ACC112 (cell line): ENCODE measurements at regions not wholly inside any gene's neighbourhood (a gene's known extent, or its start where the extent isn't known, plus 50 kb on each side); places are given as distances from the start of the nearest gene placed in this dataset.

ENCODE experiments used
- H2AFZ ChIP-seq: fragments of 200-600 bp; sonication (generic); one replicate; pipeline ENCODE4 v1.6.0; 2017; ENCODE audit warnings: antibody characterized with exemption, low read length; ENCODE audit not compliant: unreplicated experiment
- H3K27ac ChIP-seq: fragments of 200-600 bp; sonication (generic); 2 replicates; pipeline ENCODE4 v1.5.1; 2014; ENCODE audit warnings: low read depth, mild to moderate bottlenecking, antibody characterized with exemption, low read length, moderate library complexity
- H3K27me3 ChIP-seq: fragments of 200-600 bp; sonication (generic); 2 replicates; pipeline ENCODE4 v1.6.1; 2014; ENCODE audit warnings: mild to moderate bottlenecking, antibody characterized with exemption, low read length, moderate library complexity, mixed read lengths; ENCODE audit not compliant: insufficient read depth
- H3K36me3 ChIP-seq: fragments of 200-600 bp; sonication (generic); 2 replicates; pipeline ENCODE4 v1.6.1; 2016; ENCODE audit warnings: mild to moderate bottlenecking, antibody characterized with exemption, low read length, moderate library complexity, mixed read lengths; ENCODE audit not compliant: insufficient read depth
- H3K4me1 ChIP-seq: fragments of 200-600 bp; sonication (generic); one replicate; pipeline ENCODE4 v1.6.1; 2016; ENCODE audit warnings: low read length, mixed read lengths; ENCODE audit not compliant: insufficient read depth, unreplicated experiment, control insufficient read depth
- H3K4me3 ChIP-seq: fragments of 200-600 bp; sonication (generic); 2 replicates; pipeline ENCODE4 v1.5.1; 2014; ENCODE audit warnings: mild to moderate bottlenecking, low read depth, low read length
- H3K79me2 ChIP-seq: fragments of 200-600 bp; sonication (generic); one replicate; pipeline ENCODE4 v1.6.0; 2016; ENCODE audit warnings: low read length; ENCODE audit not compliant: control insufficient read depth, unreplicated experiment, insufficient read depth

DNA sequence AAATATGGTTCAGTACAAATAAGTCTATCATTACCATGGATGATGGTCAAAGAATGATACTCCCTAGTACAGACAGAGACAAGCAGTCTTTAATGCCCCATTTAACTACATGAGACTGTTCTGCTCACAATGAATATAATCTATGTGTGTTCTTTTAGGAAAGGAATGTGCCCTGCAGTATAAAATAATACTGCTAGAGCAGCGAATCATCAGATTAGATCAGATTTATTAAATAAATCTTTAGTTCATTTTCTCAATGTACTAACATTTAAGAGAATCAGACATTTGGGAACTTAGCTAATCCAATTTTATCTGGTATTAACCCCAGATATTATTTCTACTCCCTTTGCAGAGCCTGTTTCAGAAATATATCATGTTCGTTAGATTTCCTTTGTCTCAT, 272.0 kb upstream of the GCFC2 start:
- H3K4me3 ChIP-seq, result no peak overlapping the region
- H3K27me3 ChIP-seq, result no peaks in the 10 kb centered on the region
- H2AFZ ChIP-seq, result no peak overlapping the region
- H3K27ac ChIP-seq, result no peak overlapping the region
- no peaks in the 10 kb centered on the region for H3K79me2 ChIP-seq
- no peaks in the 10 kb centered on the region for H3K36me3 ChIP-seq
- H3K4me1 ChIP-seq, result no peaks in the 10 kb centered on the region

DNA sequence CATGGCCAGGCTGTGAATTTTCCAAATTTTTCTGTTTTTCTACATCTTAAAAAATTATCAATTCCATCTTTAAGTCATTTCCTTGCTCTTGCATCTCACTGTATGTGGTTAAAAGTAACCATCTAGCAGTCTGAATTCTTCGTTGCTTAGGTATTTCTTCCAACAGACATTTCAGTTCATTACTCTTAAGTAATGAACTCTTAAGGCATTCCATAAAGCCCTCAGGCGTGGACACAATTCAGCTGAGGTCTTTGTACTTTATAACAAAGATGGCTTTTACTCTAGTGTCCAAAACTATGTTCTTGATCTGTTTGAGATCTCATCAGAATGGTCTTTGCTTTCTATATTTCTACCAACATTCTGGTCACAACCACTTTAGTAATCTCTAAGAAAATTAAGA, 253.9 kb upstream of the GCFC2 start:
- H3K27ac ChIP-seq, result no peak overlapping the region
- no peak overlapping the region for H3K4me3 ChIP-seq
- H3K27me3 ChIP-seq, result no peaks in the 10 kb centered on the region

DNA sequence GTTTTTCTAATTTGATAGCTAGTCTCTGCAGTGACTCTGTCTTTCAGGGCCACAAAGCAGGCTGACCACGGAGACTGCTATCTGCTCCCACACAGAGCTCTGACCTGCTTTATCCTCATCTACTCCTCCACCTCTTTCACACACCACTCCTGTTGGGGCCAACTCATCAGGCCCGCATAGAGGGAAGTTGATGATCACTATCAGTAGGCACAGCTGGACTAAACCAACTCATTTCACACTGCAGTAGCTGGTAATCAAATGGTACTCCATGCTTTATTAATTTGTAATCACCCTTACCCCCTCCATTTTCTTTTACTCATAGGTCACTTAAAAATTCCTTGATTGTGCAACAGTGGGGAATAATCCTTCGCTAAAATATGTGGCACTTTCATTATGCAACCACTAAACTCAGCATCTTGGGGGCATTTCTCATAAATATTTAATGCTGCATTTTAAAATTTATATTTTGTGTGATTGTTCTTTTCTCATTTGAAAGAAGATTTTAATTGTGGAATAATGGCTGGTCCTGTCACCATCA, 249.8 kb upstream of the GCFC2 start:
- Histone ChIP-seq H3K36me3 (no peaks in the 10 kb centered on the region), H3K27ac (no peak overlapping the region), H3K79me2 (no peaks in the 10 kb centered on the region), H3K4me1 (no peaks in the 10 kb centered on the region), H3K27me3 (no peaks in the 10 kb centered on the region), H2AFZ (no peak overlapping the region), H3K4me3 (no peak overlapping the region)

More for the DNA sequence above, 253.9 kb upstream of the GCFC2 start:
- no peaks in the 10 kb centered on the region for H3K79me2 ChIP-seq
- no peaks in the 10 kb centered on the region for H3K4me1 ChIP-seq
- H2AFZ ChIP-seq, result no peak overlapping the region
- no peaks in the 10 kb centered on the region for H3K36me3 ChIP-seq

DNA sequence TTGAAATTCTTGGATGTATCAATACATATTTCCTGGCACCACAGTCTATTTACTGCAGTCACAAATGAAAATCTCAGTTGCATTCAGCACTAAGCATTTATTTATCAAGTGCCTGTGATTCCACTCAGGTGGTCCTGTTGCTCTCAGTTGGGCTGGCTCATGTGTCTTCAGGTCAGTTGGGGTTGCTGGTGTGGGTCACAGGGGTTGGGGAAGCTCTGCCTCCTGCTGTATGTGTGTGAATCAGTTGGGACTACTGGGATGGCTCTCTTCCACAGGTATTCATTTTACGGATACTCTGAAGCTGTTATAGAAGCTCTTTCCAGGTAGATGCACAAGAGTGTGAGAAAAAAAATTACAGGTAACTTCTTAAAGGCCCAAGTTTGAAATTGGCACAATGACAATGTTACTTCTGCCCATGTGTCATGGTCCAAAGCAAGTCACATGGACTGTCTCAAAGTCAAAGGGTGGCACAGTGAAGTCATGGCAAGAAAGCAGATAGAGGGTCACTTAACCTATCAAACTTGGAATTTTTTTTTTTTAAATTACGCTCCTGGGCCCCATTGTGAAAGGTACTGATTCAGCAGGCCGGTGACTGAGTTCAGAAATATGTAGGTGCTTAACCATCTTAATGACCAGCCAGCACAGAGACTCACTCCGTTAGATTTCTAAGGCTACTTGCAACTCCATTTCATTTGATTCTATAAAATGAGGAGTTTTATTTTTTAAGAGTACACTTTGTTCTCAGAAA, 249.2 kb upstream of the GCFC2 start:
- no peaks in the 10 kb centered on the region for H3K27me3 ChIP-seq
- no peaks in the 10 kb centered on the region for H3K36me3 ChIP-seq
- H3K27ac ChIP-seq, result no peak overlapping the region
- no peaks in the 10 kb centered on the region for H3K4me1 ChIP-seq
- H2AFZ ChIP-seq, result no peak overlapping the region
- no peaks in the 10 kb centered on the region for H3K79me2 ChIP-seq
- no peak overlapping the region for H3K4me3 ChIP-seq

DNA sequence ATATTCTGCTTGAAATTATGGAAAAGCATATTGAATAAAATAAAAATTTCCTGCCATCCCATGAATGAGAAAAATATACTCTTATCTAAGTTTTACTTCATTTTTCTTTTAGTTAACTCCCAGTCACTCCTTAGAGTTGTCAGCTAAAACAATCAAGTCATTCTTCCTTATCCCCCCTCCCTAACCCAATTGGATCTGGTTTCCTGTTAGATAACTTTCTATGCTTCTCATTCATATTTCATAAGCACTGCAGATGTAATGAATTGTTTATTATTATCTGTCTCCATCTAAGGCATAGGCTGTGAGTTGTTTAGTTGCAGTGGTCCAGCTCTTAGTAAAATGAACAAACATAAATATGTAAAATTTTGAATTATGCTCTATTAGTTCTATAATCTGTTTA, 244.0 kb upstream of the GCFC2 start:
- H3K27me3 ChIP-seq, result no peaks in the 10 kb centered on the region
- no peaks in the 10 kb centered on the region for H3K36me3 ChIP-seq
- H3K4me3 ChIP-seq, result no peak overlapping the region
- no peaks in the 10 kb centered on the region for H3K79me2 ChIP-seq
- no peaks in the 10 kb centered on the region for H3K4me1 ChIP-seq
- no peak overlapping the region for H3K27ac ChIP-seq
- H2AFZ ChIP-seq, result no peak overlapping the region

DNA sequence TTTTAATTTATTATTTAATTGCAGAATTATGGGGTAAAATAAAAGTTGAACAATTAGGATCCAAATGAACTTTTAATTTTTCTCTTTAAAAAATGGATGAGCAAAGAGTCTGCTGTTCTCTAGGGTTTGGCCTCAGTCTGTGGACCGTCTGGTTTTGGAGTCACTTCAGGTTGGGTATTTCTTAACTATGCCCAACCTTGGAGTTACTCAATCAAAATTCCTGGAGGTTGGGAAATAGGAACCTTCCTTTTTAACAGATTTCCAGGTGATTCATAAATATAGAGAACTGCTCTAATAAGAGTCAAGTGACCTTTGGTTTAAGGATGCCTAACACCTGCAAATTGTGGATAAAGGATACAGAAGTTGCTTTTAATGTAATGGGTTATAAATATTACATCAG, 241.5 kb upstream of the GCFC2 start:
- Histone ChIP-seq H3K36me3 (no peaks in the 10 kb centered on the region), H3K4me1 (no peaks in the 10 kb centered on the region), H3K79me2 (no peaks in the 10 kb centered on the region), H2AFZ (no peak overlapping the region), H3K27ac (no peak overlapping the region), H3K4me3 (no peak overlapping the region), H3K27me3 (no peaks in the 10 kb centered on the region)

DNA sequence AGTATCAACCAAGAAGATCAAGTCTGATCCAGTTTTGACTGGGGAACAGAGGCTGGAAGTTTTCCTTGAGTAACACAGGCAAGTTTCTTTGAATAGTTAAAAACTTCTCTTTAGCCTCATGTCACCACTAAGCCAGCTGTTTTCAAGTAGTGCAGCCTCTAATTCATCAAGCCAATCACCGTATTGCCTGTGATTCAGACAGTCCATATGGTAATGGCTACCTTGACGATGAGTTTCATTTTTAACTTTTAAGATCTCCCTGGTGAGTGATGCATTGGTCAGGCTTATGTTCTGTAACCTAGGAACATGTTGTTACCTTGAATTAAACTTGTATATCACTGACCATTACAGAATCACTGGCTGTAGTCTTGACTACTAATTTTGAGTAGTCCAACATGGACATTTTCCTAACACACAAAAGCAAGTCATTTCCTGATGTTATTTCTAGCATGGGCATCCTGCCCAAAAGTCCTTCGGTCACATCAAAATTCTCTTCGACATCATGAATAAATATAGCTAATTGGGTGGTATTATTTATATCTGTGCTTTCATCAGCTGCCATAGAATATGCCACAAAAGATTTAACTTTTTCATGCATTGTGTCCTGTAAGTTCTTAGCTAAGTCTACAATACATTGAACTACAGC, 238.8 kb upstream of the GCFC2 start:
- H3K36me3 ChIP-seq, result no peaks in the 10 kb centered on the region
- no peaks in the 10 kb centered on the region for H3K27me3 ChIP-seq
- H2AFZ ChIP-seq, result no peak overlapping the region
- no peak overlapping the region for H3K4me3 ChIP-seq
- H3K4me1 ChIP-seq, result no peaks in the 10 kb centered on the region
- no peak overlapping the region for H3K27ac ChIP-seq
- H3K79me2 ChIP-seq, result no peaks in the 10 kb centered on the region

DNA sequence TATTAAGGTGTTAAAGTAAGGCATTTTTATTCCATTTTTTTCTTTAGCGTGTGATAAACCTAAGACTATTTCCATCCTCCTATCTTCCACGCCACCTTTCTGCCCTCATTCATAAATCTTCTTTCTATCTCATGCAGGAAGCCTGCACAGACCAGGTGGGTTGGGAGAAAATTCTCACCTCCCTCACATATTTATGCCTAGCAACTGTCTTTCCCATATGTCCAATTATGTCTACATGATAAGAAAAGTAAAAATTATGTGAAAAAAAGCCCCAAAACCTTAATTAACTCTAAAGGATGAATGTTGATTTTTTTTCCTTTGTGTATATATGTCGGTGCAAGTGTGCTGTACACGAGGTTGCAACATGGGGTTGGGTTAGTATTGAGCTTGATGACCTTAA, 225.6 kb upstream of the GCFC2 start:
- Histone ChIP-seq H3K79me2 (no peaks in the 10 kb centered on the region), H3K27me3 (no peaks in the 10 kb centered on the region), H2AFZ (no peak overlapping the region), H3K27ac (no peak overlapping the region), H3K36me3 (no peaks in the 10 kb centered on the region), H3K4me1 (no peaks in the 10 kb centered on the region), H3K4me3 (no peak overlapping the region)

DNA sequence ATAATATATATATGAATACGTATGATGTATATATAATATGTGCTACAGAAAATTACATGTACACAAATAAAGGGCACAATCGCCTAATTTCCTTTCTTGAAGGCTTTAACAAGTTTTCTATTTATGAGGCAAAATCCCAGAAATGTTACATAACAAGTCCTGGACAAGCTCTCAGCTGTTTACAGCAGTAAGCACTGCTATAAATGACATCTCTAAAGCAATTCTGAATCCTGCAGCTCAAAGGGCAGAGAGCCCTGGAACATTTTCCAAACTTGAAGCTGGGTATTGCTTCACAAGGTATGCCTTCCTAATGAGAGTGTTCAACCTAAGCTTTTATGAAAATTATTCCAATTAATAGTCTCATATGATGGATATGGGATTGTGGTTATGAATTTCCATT, 222.3 kb upstream of the GCFC2 start:
- Histone ChIP-seq H3K4me1 (no peaks in the 10 kb centered on the region), H3K27me3 (no peaks in the 10 kb centered on the region)

DNA sequence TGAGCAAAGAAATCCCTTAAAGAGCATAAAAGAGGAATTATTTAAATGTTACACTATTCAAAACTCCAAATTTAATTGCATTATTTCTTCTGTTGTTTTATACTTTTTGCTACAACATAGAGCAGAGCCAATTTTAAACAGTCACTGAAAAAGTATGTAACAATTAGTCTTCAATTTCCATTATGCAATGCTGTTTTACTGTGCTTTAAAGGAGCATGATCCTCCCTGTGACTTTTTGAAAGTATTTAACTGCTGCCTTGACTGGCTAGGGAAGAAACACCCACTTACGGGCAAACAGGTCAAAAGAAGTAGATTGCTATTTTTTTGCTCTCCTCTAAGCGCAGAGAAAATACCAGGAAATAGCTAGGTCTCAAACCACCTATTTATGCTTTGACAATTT, 217.4 kb upstream of the GCFC2 start:
- Histone ChIP-seq H3K27ac (no peak overlapping the region), H3K27me3 (no peaks in the 10 kb centered on the region), H3K36me3 (no peaks in the 10 kb centered on the region), H3K4me3 (no peak overlapping the region), H3K79me2 (no peaks in the 10 kb centered on the region), H3K4me1 (no peaks in the 10 kb centered on the region), H2AFZ (no peak overlapping the region)

More for the DNA sequence above, 222.3 kb upstream of the GCFC2 start:
- no peak overlapping the region for H2AFZ ChIP-seq
- H3K27ac ChIP-seq, result no peak overlapping the region
- no peaks in the 10 kb centered on the region for H3K79me2 ChIP-seq
- H3K36me3 ChIP-seq, result no peaks in the 10 kb centered on the region
- H3K4me3 ChIP-seq, result no peak overlapping the region
